ENCODE measurements at regions not wholly inside any gene's neighbourhood (a gene's known extent, or its start where the extent isn't known, plus 50 kb on each side); places are given as distances from the start of the nearest gene placed in this dataset.

GRCh38 chr2:204331988-204332387 is 213.3 kb upstream of the PARD3B start:
- Mint-ChIP-seq H3K4me3 (ENCODE audit: unreplicated experiment) (no peak overlapping the region), H3K27me3 (ENCODE audit: unreplicated experiment) (no peaks in the 10 kb centered on the region), H3K9me3 (ENCODE audit: unreplicated experiment) (no peaks in the 10 kb centered on the region), H3K27ac (ENCODE audit: unreplicated experiment) (no peak overlapping the region), H3K36me3 (ENCODE audit: unreplicated experiment) (no peaks in the 10 kb centered on the region), H3K4me1 (ENCODE audit: low read depth, unreplicated experiment) (peaks cover 4% of the 10 kb centered on the region)
- no peak for DNase-seq
- TF ChIP-seq CTCF (IDR thresholded peaks at IDR 0.05; ENCODE audit: partially characterized antibody, unreplicated experiment), result no peak

GRCh38 chr2:204332706-204333105 is 212.6 kb upstream of the PARD3B start:
- Mint-ChIP-seq H3K9me3 (ENCODE audit: unreplicated experiment) (no peaks in the 10 kb centered on the region), H3K36me3 (ENCODE audit: unreplicated experiment) (no peaks in the 10 kb centered on the region), H3K4me1 (ENCODE audit: low read depth, unreplicated experiment) (peaks cover 4% of the 10 kb centered on the region), H3K27ac (ENCODE audit: unreplicated experiment) (no peak overlapping the region), H3K4me3 (ENCODE audit: unreplicated experiment) (no peak overlapping the region), H3K27me3 (ENCODE audit: unreplicated experiment) (no peaks in the 10 kb centered on the region)
- no peak for DNase-seq
- no peak for TF ChIP-seq CTCF (IDR thresholded peaks at IDR 0.05; ENCODE audit: partially characterized antibody, unreplicated experiment)

- Mint-ChIP-seq H3K27ac (ENCODE audit: unreplicated experiment) (no peak overlapping the region), H3K4me3 (ENCODE audit: unreplicated experiment) (no peak overlapping the region), H3K27me3 (ENCODE audit: unreplicated experiment) (no peaks in the 10 kb centered on the region), H3K4me1 (ENCODE audit: low read depth, unreplicated experiment) (peaks cover 7% of the 10 kb centered on the region), H3K36me3 (ENCODE audit: unreplicated experiment) (no peaks in the 10 kb centered on the region), H3K9me3 (ENCODE audit: unreplicated experiment) (no peaks in the 10 kb centered on the region)
- no peak for TF ChIP-seq CTCF (IDR thresholded peaks at IDR 0.05; ENCODE audit: partially characterized antibody, unreplicated experiment)
- no peak for DNase-seq
Measured at GRCh38 chr2:204333861-204334260, 211.4 kb upstream of the PARD3B start.

- Mint-ChIP-seq H3K36me3 (ENCODE audit: unreplicated experiment) (no peaks in the 10 kb centered on the region), H3K4me3 (ENCODE audit: unreplicated experiment) (no peak overlapping the region), H3K9me3 (ENCODE audit: unreplicated experiment) (no peaks in the 10 kb centered on the region), H3K27ac (ENCODE audit: unreplicated experiment) (no peak overlapping the region), H3K4me1 (ENCODE audit: low read depth, unreplicated experiment) (peaks cover 8% of the 10 kb centered on the region), H3K27me3 (ENCODE audit: unreplicated experiment) (no peaks in the 10 kb centered on the region)
- no peak for DNase-seq
- no peak for TF ChIP-seq CTCF (IDR thresholded peaks at IDR 0.05; ENCODE audit: partially characterized antibody, unreplicated experiment)
Measured at GRCh38 chr2:204335451-204336058, 209.7 kb upstream of the PARD3B start.

- DNase-seq, result no peak
- no peak overlapping the region for H3K4me3 Mint-ChIP-seq (ENCODE audit: unreplicated experiment)
- no peak overlapping the region for H3K27ac Mint-ChIP-seq (ENCODE audit: unreplicated experiment)
- TF ChIP-seq CTCF (IDR thresholded peaks at IDR 0.05; ENCODE audit: partially characterized antibody, unreplicated experiment), result no peak
- H3K36me3 Mint-ChIP-seq (ENCODE audit: unreplicated experiment), result no peaks in the 10 kb centered on the region
- peaks cover 8% of the 10 kb centered on the region for H3K4me1 Mint-ChIP-seq (ENCODE audit: low read depth, unreplicated experiment)
- H3K27me3 Mint-ChIP-seq (ENCODE audit: unreplicated experiment), result no peaks in the 10 kb centered on the region
- no peaks in the 10 kb centered on the region for H3K9me3 Mint-ChIP-seq (ENCODE audit: unreplicated experiment)
Measured at GRCh38 chr2:204336153-204336744, 209.0 kb upstream of the PARD3B start.
